ENCODE measurements at regions not wholly inside any gene's neighbourhood (a gene's known extent, or its start where the extent isn't known, plus 50 kb on each side); places are given as distances from the start of the nearest gene placed in this dataset.

DNA sequence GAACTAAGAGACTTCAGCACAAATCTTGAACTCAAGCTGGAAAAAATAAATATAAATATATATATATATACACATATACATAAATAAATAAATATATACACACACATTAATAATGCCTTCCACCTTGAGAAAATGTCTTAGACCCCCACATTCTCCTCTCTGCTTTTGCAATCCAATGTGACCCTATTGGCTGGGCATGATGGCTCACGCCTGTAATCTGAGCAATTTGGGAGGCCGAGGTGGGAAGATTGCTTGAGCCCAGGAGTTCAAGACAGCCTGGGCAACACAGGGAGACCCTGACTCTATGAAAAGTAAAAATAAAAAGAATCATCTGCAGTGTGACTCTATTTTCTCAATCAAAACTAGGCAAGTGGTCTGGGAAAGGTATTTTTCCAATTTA is 424.1 kb upstream of the NFE2L3 start:
- TF ChIP-seq, protein P1, sequence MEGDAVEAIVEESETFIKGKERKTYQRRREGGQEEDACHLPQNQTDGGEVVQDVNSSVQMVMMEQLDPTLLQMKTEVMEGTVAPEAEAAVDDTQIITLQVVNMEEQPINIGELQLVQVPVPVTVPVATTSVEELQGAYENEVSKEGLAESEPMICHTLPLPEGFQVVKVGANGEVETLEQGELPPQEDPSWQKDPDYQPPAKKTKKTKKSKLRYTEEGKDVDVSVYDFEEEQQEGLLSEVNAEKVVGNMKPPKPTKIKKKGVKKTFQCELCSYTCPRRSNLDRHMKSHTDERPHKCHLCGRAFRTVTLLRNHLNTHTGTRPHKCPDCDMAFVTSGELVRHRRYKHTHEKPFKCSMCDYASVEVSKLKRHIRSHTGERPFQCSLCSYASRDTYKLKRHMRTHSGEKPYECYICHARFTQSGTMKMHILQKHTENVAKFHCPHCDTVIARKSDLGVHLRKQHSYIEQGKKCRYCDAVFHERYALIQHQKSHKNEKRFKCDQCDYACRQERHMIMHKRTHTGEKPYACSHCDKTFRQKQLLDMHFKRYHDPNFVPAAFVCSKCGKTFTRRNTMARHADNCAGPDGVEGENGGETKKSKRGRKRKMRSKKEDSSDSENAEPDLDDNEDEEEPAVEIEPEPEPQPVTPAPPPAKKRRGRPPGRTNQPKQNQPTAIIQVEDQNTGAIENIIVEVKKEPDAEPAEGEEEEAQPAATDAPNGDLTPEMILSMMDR (IDR thresholded peaks at IDR 0.05) = no peak
- TF ChIP-seq EZH2 (IDR thresholded peaks at IDR 0.05; ENCODE audit: borderline replicate concordance, insufficient read depth, low read depth, low read length, poor library complexity, severe bottlenecking) = no peak
